ENCODE measurements at regions not wholly inside any gene's neighbourhood (a gene's known extent, or its start where the extent isn't known, plus 50 kb on each side); places are given as distances from the start of the nearest gene placed in this dataset.
"Not testable (repeated sequence)": the region's sequence is repeated elsewhere in the genome, so short reads cannot be mapped to it uniquely, and the experiment has no call there.

- TF ChIP-seq CTCF (IDR thresholded peaks at IDR 0.05); ZFX (IDR thresholded peaks at IDR 0.05; ENCODE audit: borderline replicate concordance): not testable (repeated sequence)
Measured at GRCh38 chr6:86026890-86027289, 384.2 kb upstream of the SYNCRIP start.

Data from 22Rv1 (cell line).